IMR-90 (cell line): ENCODE measurements at regions not wholly inside any gene's neighbourhood (a gene's known extent, or its start where the extent isn't known, plus 50 kb on each side); places are given as distances from the start of the nearest gene placed in this dataset.
"Not testable (repeated sequence)": the region's sequence is repeated elsewhere in the genome, so short reads cannot be mapped to it uniquely, and the experiment has no call there.

Experiments
- ATAC-seq: fragments of 200-7000 bp; cut with Tn5 transposase; 2 replicates; pipeline ENCODE4 v1.9.1; 2020; ENCODE audit warnings: low read depth, mild to moderate bottlenecking, moderate library complexity
- BruUV-seq: library from RNA; stranded (reverse); fragments of 400-500 nt; replicated peaks from 2 replicates; lab custom pipeline; 2021; lab: Mats Ljungman, UMichigan
- CTCF ChIA-PET: fragments of 300-600 bp; formaldehyde crosslinking; extraction: SDS; loops from one replicate; lab custom pipeline; 2021; ENCODE audit warnings: antibody characterized with exemption; lab: Yijun Ruan, JAX
- POLR2A ChIA-PET: fragments of 300-600 bp; sonication (Branson Sonifier 250); formaldehyde crosslinking; loops from one replicate; lab custom pipeline; 2022; ENCODE audit warnings: antibody characterized with exemption; ENCODE audit not compliant: unreplicated experiment; lab: Charles Lee
- DNase-seq: peaks from one replicate; pipeline ENCODE4 v3.0.0; 2013
- H2AFZ ChIP-seq: replicated peaks from 2 replicates; pipeline ENCODE3; 2013; ENCODE audit warnings: low read length, mild to moderate bottlenecking; ENCODE audit not compliant: poor library complexity
- H2AK5ac ChIP-seq: 2 replicates; pipeline ENCODE4 v1.6.1; 2013; ENCODE audit warnings: low read depth, low read length, inconsistent platforms
- H2AK9ac ChIP-seq: replicated peaks from 2 replicates; pipeline ENCODE3; 2013; ENCODE audit warnings: mild to moderate bottlenecking, low read depth, low read length, moderate library complexity; ENCODE audit not compliant: poor library complexity
- H2BK120ac ChIP-seq: 2 replicates; pipeline ENCODE4 v1.6.1; 2013; ENCODE audit warnings: low read depth, low read length, inconsistent platforms
- H2BK15ac ChIP-seq: 3 replicates; pipeline ENCODE4 v1.6.1; 2013; ENCODE audit warnings: low read depth, low read length, inconsistent platforms
- H2BK20ac ChIP-seq: 2 replicates; pipeline ENCODE4 v1.6.1; 2013; ENCODE audit warnings: low read depth, mild to moderate bottlenecking, inconsistent platforms, low read length, moderate library complexity
- H2BK5ac ChIP-seq: 2 replicates; pipeline ENCODE4 v1.6.1; 2013; ENCODE audit warnings: mild to moderate bottlenecking, low read depth, low read length, inconsistent platforms; ENCODE audit not compliant: poor library complexity, severe bottlenecking
- H3K14ac ChIP-seq: replicated peaks from 2 replicates; pipeline ENCODE4 v1.6.1; 2013; ENCODE audit warnings: low read depth, low read length, inconsistent platforms
- H3K18ac ChIP-seq: 2 replicates; pipeline ENCODE4 v1.6.1; 2013; ENCODE audit warnings: low read depth, low read length, control low read depth
- H3K23ac ChIP-seq: 2 replicates; pipeline ENCODE4 v1.6.1; 2013; ENCODE audit warnings: low read depth, low read length, inconsistent platforms
- H3K27ac ChIP-seq: 2 replicates; pipeline ENCODE4 v1.5.1; 2013; ENCODE audit warnings: mild to moderate bottlenecking, control low read depth, low read length; ENCODE audit not compliant: insufficient read depth
- H3K27me3 ChIP-seq: 2 replicates; pipeline ENCODE4 v1.6.1; 2013; ENCODE audit warnings: low read length; ENCODE audit not compliant: control insufficient read depth, insufficient read depth
- H3K36me3 ChIP-seq: 2 replicates; pipeline ENCODE4 v1.6.1; 2013; ENCODE audit warnings: low read length, mixed read lengths; ENCODE audit not compliant: control insufficient read depth, insufficient read depth
- H3K4ac ChIP-seq: 2 replicates; pipeline ENCODE4 v1.6.1; 2013; ENCODE audit warnings: low read depth, low read length, inconsistent platforms
- H3K4me1 ChIP-seq: 2 replicates; pipeline ENCODE4 v1.6.1; 2013; ENCODE audit warnings: low read length, mixed read lengths; ENCODE audit not compliant: control insufficient read depth, insufficient read depth
- H3K4me2 ChIP-seq: 2 replicates; pipeline ENCODE4 v1.6.1; 2013; ENCODE audit warnings: low read depth, mild to moderate bottlenecking, control low read depth, low read length, moderate library complexity
- H3K4me3 ChIP-seq: 2 replicates; pipeline ENCODE4 v1.5.1; 2013; ENCODE audit warnings: low read depth, mild to moderate bottlenecking, control low read depth, low read length, moderate library complexity; ENCODE audit not compliant: insufficient read depth
- H3K56ac ChIP-seq: 2 replicates; pipeline ENCODE4 v1.6.1; 2013; ENCODE audit warnings: low read length, inconsistent platforms; ENCODE audit not compliant: insufficient read depth; ENCODE audit errors: extremely low read depth
- H3K79me1 ChIP-seq, 2 experiments: 2 replicates each; pipeline ENCODE4 v1.6.1; 2013; ENCODE audit warnings: low read length in 2 of 2, inconsistent platforms in 1 of 2, low read depth in 1 of 2
- H3K9ac ChIP-seq: 2 replicates; pipeline ENCODE4 v1.6.1; 2013; ENCODE audit warnings: low read depth, low read length, control low read depth
- H3K9me1 ChIP-seq: 2 replicates; pipeline ENCODE4 v1.6.1; 2013; ENCODE audit warnings: low read length, inconsistent platforms; ENCODE audit not compliant: insufficient read depth
- H3K9me3 ChIP-seq: 2 replicates; pipeline ENCODE4 v1.6.1; 2013; ENCODE audit warnings: low read length; ENCODE audit not compliant: control insufficient read depth, insufficient read depth
- H4K20me1 ChIP-seq: 2 replicates; pipeline ENCODE4 v1.6.1; 2013; ENCODE audit warnings: low read length, inconsistent platforms; ENCODE audit not compliant: insufficient read depth
- H4K5ac ChIP-seq: 2 replicates; pipeline ENCODE4 v1.6.1; 2013; ENCODE audit warnings: mild to moderate bottlenecking, low read depth, low read length, control low read depth
- H4K8ac ChIP-seq, 2 experiments: 2 replicates each; pipeline ENCODE4 v1.6.1; 2013; ENCODE audit warnings: low read depth in 2 of 2, low read length in 2 of 2, control low read depth in 1 of 2, inconsistent platforms in 1 of 2
- H4K91ac ChIP-seq: 2 replicates; pipeline ENCODE4 v1.6.1; 2013; ENCODE audit warnings: low read depth, low read length, inconsistent platforms; ENCODE audit not compliant: insufficient read depth
- CEBPB ChIP-seq: IDR thresholded peaks from 2 replicates; pipeline ENCODE4 v1.6.1; 2012; ENCODE audit warnings: low read depth, low read length, improper control_type of control experiment
- WGBS, 2 experiments: methylation state at CpG; one replicate each; pipeline versions ENCODE4 v1.1.5 to v1.1.7; 2013; ENCODE audit warnings: missing lambda C conversion rate in 2 of 2; ENCODE audit not compliant: insufficient read length in 1 of 2; ENCODE audit errors: extremely low coverage in 2 of 2; 5-methylcytosine and 5-hydroxymethylcytosine counted together
- dilution Hi-C: fragments of 300-500 bp; cut with HindIII; formaldehyde crosslinking; loops from one replicate; pipeline ENCODE4 v1.14.3; 2018; ENCODE audit warnings: low sequenced_read_pairs; ENCODE audit not compliant: unreplicated experiment
- in situ Hi-C: fragments of 300-500 bp; cut with MboI; formaldehyde crosslinking; loops from 3 replicates; pipeline ENCODE4 v1.14.3; 2019; ENCODE audit warnings: low sequenced_read_pairs, inconsistent platforms, mixed read lengths
- intact Hi-C: fragments of 100-400 bp; cut with micrococcal nuclease; formaldehyde crosslinking; loops from 2 replicates; pipeline ENCODE4 v1.10.0; 2022

GRCh38 chr16:88250381-88250780 lies 132.4 kb upstream of the ZNF469 start:
- H3K4me2 ChIP-seq, H2AK9ac ChIP-seq, POLR2A ChIA-PET, H3K36me3 ChIP-seq, H3K4me3 ChIP-seq, intact Hi-C loops, H3K4me1 ChIP-seq, in situ Hi-C loops, H2AK5ac ChIP-seq, H2AFZ ChIP-seq, H4K8ac ChIP-seq, H2BK15ac ChIP-seq, H3K27me3 ChIP-seq, H3K79me1 ChIP-seq, dilution Hi-C loops, H2BK20ac ChIP-seq, H3K18ac ChIP-seq, H3K56ac ChIP-seq, H3K4ac ChIP-seq, H2BK5ac ChIP-seq, H3K14ac ChIP-seq, H3K23ac ChIP-seq, H4K5ac ChIP-seq, H2BK120ac ChIP-seq, CTCF ChIA-PET, H3K27ac ChIP-seq, BruUV-seq, H3K9me3 ChIP-seq, H4K20me1 ChIP-seq, ATAC-seq, H4K91ac ChIP-seq, H3K9ac ChIP-seq, H3K9me1 ChIP-seq: not testable (repeated sequence)
- 55% methylated on average over 4 of the region's 5 CpGs; no CpG with 5 or more reads in 1 of the 2 experiments for WGBS, 2 experiments
- DNase-seq, result peak; percentile 52
- peak; percentile 30; the same call in 1 of the 2 replicates for TF ChIP-seq CEBPB

- Histone ChIP-seq H3K9me3 (peaks cover 12% of the 10 kb centered on the region), H2BK20ac (peak overlapping the region; percentile 80; the same call in 1 of the 2 replicates), H3K27ac (peak overlapping the region; percentile 91), H4K5ac (peak overlapping the region; percentile 86; the same call in 1 of the 2 replicates), H2AK5ac (peak overlapping the region; percentile 16; the same call in 1 of the 2 replicates), H3K4ac (peak overlapping the region; percentile 46; the same call in 1 of the 2 replicates), H3K14ac (peak overlapping the region; percentile 19; the same call in 1 of the 2 replicates), H2BK120ac (peak overlapping the region; percentile 73), H3K9ac (0 out of 2 replicates have a peak overlapping the region, but pooled peaks have one; percentile 36), H4K91ac (peak overlapping the region; percentile 79), H3K23ac (0 out of 2 replicates have a peak overlapping the region, but pooled peaks have one; percentile 51), H3K18ac (peak overlapping the region; percentile 42; the same call in 1 of the 2 replicates), H4K8ac (peak overlapping the region; percentile 24 to 41; a peak in 2 of 4 replicates)
- in situ Hi-C loops, intact Hi-C loops, H3K4me3 ChIP-seq, H2AK9ac ChIP-seq, BruUV-seq, H3K4me2 ChIP-seq, CTCF ChIA-PET, H3K79me1 ChIP-seq, H4K20me1 ChIP-seq, H3K27me3 ChIP-seq, H2BK15ac ChIP-seq, H2BK5ac ChIP-seq, H3K36me3 ChIP-seq, H3K56ac ChIP-seq, H3K9me1 ChIP-seq, H3K4me1 ChIP-seq, H2AFZ ChIP-seq, dilution Hi-C loops, POLR2A ChIA-PET: not testable (repeated sequence)
- DNase-seq (peak; percentile 80), ATAC-seq (peak; percentile 80)
- WGBS, 2 experiments, result no CpG with 5 or more reads among the region's 7 CpGs
Observed at GRCh38 chr16:88252057-88252794, 130.5 kb upstream of the ZNF469 start.
